ENCODE measurements at regions not wholly inside any gene's neighbourhood (a gene's known extent, or its start where the extent isn't known, plus 50 kb on each side); places are given as distances from the start of the nearest gene placed in this dataset.

DNA sequence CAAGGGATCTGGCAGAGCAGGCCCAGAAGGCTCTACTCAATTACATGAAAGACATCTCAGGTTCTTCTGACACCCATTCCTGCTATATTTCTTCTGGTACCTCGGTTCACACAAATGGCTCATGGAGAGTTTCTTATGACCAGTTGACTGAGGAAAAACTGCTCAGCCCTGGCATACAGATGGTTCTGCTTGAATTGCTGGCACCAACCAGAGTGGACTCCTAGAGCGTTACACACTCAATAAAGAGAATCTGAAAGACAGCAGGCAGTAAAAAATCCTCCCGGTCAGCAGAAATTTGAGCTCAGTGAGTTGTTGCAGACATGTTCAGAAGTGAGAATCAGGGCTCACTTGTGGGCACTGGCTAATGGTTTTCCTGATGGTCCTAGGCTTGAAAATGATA, 434.4 kb downstream of the TCERG1L start:
- DNase-seq (ENCODE audit: low spot score in 2 of 2): no peak
- WGBS, 2 donors: 55 to 74% methylated on average over 3 of the region's 3 CpGs
- TF ChIP-seq, protein P1, sequence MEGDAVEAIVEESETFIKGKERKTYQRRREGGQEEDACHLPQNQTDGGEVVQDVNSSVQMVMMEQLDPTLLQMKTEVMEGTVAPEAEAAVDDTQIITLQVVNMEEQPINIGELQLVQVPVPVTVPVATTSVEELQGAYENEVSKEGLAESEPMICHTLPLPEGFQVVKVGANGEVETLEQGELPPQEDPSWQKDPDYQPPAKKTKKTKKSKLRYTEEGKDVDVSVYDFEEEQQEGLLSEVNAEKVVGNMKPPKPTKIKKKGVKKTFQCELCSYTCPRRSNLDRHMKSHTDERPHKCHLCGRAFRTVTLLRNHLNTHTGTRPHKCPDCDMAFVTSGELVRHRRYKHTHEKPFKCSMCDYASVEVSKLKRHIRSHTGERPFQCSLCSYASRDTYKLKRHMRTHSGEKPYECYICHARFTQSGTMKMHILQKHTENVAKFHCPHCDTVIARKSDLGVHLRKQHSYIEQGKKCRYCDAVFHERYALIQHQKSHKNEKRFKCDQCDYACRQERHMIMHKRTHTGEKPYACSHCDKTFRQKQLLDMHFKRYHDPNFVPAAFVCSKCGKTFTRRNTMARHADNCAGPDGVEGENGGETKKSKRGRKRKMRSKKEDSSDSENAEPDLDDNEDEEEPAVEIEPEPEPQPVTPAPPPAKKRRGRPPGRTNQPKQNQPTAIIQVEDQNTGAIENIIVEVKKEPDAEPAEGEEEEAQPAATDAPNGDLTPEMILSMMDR (IDR thresholded peaks at IDR 0.05): no peak
- TF ChIP-seq EP300 (IDR thresholded peaks at IDR 0.05) (no peak), POLR2A (IDR thresholded peaks at IDR 0.05) (no peak)
- H3K36me3 ChIP-seq: no peaks in the 10 kb centered on the region
- H3K27ac ChIP-seq: no peak overlapping the region
- H3K4me1 ChIP-seq: no peaks in the 10 kb centered on the region
- no peak overlapping the region for H3K4me3 ChIP-seq
- no peaks in the 10 kb centered on the region for H3K9me3 ChIP-seq
- H3K27me3 ChIP-seq: no peaks in the 10 kb centered on the region

DNA sequence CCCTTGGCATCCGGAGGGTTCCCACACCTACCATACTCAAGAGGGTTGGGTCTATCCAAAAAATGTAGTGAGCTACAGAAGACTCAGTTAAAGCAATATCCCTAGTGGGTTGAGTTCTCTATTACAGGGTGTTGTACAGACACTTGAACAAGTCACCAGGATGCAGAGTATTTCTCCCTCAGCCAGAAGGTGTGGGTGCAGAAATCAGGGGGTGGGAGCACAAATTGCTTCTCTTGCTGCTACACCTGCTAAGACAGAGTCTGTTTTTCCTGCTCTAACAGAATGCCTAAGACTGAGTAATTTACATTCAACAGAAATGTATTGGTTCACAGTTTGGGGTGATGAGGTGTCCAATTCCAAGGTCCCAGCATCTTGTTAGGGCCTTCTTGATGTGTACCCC, 433.4 kb downstream of the TCERG1L start:
- TF ChIP-seq, protein P1 (IDR thresholded peaks at IDR 0.05): no peak
- TF ChIP-seq POLR2A (IDR thresholded peaks at IDR 0.05) (no peak), EP300 (IDR thresholded peaks at IDR 0.05) (no peak)
- H3K4me3 ChIP-seq: no peak overlapping the region
- no peaks in the 10 kb centered on the region for H3K27me3 ChIP-seq
- H3K27ac ChIP-seq: no peak overlapping the region
- 88 to 95% methylated on average over 1 of the region's 1 CpG for WGBS, 2 donors
- no peaks in the 10 kb centered on the region for H3K4me1 ChIP-seq
- no peaks in the 10 kb centered on the region for H3K9me3 ChIP-seq
- no peaks in the 10 kb centered on the region for H3K36me3 ChIP-seq
- no peak for DNase-seq (ENCODE audit: low spot score in 2 of 2)

DNA sequence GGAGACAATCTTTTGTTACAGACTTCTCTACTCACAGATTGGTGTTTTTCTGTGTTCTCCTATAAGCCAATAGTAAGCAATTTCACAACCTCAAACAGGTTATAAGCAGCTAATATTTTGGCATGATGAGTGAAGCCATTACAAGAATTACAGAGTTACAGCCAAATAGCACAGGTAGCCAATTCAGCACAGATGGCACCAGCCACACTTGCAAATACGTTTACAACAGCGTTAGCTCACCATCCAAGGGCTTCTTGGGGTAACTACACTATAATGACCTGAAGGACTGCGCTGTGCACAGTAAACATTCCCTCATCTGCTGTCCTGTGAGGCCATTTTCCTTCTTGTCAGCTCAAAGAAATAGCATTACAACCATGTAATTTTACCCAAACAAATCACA, 428.6 kb downstream of the TCERG1L start:
- no peaks in the 10 kb centered on the region for H3K36me3 ChIP-seq
- TF ChIP-seq POLR2A (IDR thresholded peaks at IDR 0.05) (no peak), EP300 (IDR thresholded peaks at IDR 0.05) (no peak)
- TF ChIP-seq, protein P1 (IDR thresholded peaks at IDR 0.05): no peak
- DNase-seq (ENCODE audit: low spot score in 2 of 2): no peak
- no peak overlapping the region for H3K27ac ChIP-seq
- H3K4me3 ChIP-seq: no peak overlapping the region
- H3K4me1 ChIP-seq: no peaks in the 10 kb centered on the region
- H3K27me3 ChIP-seq: no peaks in the 10 kb centered on the region
- WGBS, 2 donors: 55 to 57% methylated on average over 3 of the region's 3 CpGs
- no peaks in the 10 kb centered on the region for H3K9me3 ChIP-seq

DNA sequence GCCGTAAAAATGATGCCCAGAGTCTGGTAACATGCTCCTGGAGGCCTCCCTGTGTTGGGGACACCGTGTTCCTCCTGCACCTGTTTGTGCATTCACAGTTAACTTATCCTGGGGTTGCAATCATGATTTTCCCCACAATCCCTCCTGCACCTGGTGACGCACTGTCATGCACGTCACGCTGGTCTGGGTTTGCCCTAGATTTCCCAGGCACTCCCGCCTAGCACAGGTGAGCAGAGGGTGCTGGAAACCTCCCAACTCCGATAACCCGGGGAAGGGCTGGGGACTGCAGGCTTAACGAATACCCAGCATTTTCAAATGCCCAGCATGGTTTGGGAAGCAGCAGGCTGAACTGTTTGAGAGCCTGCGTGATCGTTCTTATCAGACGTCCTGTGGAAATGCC, 427.1 kb downstream of the TCERG1L start:
- no peak overlapping the region for H3K4me3 ChIP-seq
- no peak for TF ChIP-seq EP300 (IDR thresholded peaks at IDR 0.05)
- TF ChIP-seq, protein P1 (IDR thresholded peaks at IDR 0.05): no peak
- TF ChIP-seq POLR2A (IDR thresholded peaks at IDR 0.05): no peak
- no peak overlapping the region for H3K27ac ChIP-seq
- no peaks in the 10 kb centered on the region for H3K9me3 ChIP-seq
- no peak for DNase-seq (ENCODE audit: low spot score in 2 of 2)
- WGBS, 2 donors: 79 to 86% methylated on average over 12 of the region's 12 CpGs
- H3K4me1 ChIP-seq: no peaks in the 10 kb centered on the region
- no peaks in the 10 kb centered on the region for H3K27me3 ChIP-seq
- no peaks in the 10 kb centered on the region for H3K36me3 ChIP-seq

DNA sequence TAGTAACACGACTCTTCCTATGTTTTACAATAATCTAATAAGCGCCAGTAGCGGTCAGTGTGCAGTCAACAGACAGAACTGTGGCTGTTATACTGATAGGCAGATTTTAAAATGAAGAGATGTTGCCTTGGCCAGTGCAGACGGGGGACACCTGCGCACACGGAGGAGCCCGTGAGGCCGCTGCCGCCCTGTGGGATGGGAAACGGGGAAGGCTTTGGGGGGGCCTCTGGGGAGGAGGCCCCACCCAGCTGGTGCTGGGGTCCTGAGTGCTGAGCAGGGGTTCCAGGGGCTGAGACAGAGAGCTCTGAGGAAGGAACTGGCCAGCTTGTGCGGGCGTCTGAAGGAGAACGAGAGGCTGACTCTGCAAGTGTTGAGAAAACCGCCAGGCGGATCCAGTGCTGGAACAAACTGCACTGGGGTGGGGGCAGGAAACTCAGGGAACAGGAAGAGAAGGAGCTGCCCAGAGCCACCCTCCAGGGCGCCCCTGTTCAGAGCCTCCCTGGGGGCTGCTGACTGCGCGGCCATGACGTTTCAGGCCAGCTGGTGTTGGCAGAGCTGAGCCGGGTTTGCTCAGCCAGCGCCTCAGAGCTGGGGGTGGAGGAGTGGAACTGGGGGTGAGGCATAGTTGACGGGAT, 426.4 kb downstream of the TCERG1L start:
- TF ChIP-seq, protein P1 (IDR thresholded peaks at IDR 0.05): peak in 1 of 5 experiments; percentile 15
- no peak for TF ChIP-seq POLR2A (IDR thresholded peaks at IDR 0.05)
- Histone ChIP-seq H3K27ac (no peak overlapping the region), H3K4me1 (no peaks in the 10 kb centered on the region), H3K27me3 (no peaks in the 10 kb centered on the region), H3K9me3 (no peaks in the 10 kb centered on the region), H3K4me3 (no peak overlapping the region), H3K36me3 (no peaks in the 10 kb centered on the region)
- 44 to 53% methylated on average over 22 of the region's 22 CpGs for WGBS, 2 donors
- DNase-seq (ENCODE audit: low spot score in 2 of 2): no peak
